ENCODE measurements at regions not wholly inside any gene's neighbourhood (a gene's known extent, or its start where the extent isn't known, plus 50 kb on each side); places are given as distances from the start of the nearest gene placed in this dataset.
"Not testable (repeated sequence)": the region's sequence is repeated elsewhere in the genome, so short reads cannot be mapped to it uniquely, and the experiment has no call there.

DNA sequence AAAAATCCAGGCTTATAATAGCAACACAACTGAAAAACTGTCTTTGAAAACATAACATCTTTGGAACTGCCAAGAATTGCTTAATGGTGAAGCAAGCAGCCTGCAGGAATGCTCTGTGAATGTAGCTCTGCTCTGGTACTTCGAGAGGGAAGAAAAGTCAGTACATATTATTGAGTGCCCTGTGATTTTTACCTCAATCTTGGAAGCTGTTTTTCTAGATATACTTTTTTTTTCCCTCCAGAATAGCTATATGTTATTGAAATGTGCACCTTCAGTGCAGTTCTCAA, 508.1 kb downstream of the PCNX1 start:
- no peaks in the 10 kb centered on the region for H3K9me3 ChIP-seq (ENCODE audit: control insufficient read depth, low read length, poor library complexity, severe bottlenecking)
- no peak for DNase-seq
- Mint-ChIP-seq H3K4me3 (no peak overlapping the region), H3K36me3 (ENCODE audit: low read depth) (no peaks in the 10 kb centered on the region), H3K27me3 (no peaks in the 10 kb centered on the region), H3K4me1 (peaks cover 6% of the 10 kb centered on the region), H3K27ac (no peak overlapping the region)
- no peak for ATAC-seq

DNA sequence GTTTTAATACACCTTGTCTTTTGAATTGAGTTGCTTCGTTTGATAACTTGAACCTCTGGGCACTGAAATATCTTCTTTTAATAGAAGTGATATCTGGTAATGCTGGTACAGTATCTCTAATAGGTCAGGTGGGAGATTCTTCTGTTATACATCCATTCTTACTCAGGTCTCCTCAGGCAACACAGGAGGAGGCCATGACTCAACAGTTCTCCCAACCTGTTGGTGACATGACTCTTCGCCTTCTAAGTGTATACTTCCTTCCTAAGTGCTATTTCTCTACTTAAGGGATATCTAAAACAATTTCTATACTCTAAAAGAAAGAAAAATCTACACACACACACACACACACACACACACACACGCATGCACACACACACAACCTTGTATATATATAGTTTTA, 509.1 kb downstream of the PCNX1 start:
- peaks cover 3% of the 10 kb centered on the region for H3K4me1 Mint-ChIP-seq
- no peaks in the 10 kb centered on the region for H3K27me3 Mint-ChIP-seq
- DNase-seq: no peak
- H3K27ac Mint-ChIP-seq: no peak overlapping the region
- H3K9me3 ChIP-seq (ENCODE audit: control insufficient read depth, low read length, poor library complexity, severe bottlenecking): no peaks in the 10 kb centered on the region
- H3K4me3 Mint-ChIP-seq: no peak overlapping the region
- H3K36me3 Mint-ChIP-seq (ENCODE audit: low read depth): no peaks in the 10 kb centered on the region
- ATAC-seq: no peak

DNA sequence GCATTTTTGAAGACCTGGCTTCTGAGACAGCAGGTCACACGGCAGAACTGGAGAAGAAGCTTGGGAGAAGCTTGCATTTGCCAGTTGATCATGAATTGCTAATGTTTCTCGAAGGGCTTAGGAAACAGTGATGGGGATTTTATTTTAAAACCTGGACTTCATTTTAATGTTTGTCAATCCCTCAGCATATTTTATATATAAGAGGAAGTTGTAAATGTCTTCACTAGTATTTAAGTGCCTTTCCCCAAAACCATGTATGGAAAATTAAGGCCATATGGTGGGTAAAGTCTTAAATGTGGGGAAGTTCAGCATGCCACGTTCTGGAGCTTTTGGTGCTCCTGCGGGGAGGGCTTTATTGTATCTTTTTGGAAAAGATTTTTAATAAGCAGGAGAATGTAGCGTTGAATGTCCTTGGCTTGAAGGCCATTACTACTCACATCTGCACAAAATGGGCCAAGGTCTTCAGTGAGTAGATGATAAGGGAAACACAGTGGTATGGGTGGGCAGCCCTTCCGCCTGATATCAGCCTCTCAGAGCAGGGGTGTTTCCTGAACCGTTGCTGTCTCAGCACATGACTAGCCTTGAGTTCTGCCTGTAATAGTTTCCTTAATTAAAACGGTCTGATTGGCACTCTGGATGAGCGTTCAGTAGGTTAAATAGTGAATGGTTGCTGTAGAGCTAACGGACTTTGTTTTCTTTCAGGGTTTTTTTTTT, 511.4 kb downstream of the PCNX1 start:
- Mint-ChIP-seq H3K36me3 (ENCODE audit: low read depth) (peaks cover 2% of the 10 kb centered on the region), H3K27ac (no peak overlapping the region)
- no peak for ATAC-seq

DNA sequence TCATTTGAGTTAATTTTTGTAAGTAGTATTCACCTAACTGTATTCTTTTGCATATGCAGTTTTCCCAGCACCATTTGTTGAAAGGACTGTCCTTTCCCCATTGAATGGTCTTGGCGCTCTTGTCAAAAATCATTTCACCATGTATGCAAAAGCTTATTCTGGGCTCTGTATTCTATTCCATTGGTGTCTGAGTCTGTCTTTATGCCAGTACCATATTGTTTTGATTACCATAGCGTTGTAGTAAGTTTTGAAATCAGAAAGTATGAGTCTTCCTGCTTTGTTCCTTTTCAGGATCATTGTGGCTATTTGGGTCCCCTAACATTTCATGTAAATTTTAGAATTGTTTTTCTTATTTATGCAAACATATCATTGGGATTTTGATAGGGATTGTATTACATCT, 508.7 kb upstream of the RGS6 start:
- no peaks in the 10 kb centered on the region for H3K9me3 ChIP-seq (ENCODE audit: control insufficient read depth, low read length, poor library complexity, severe bottlenecking)
- Mint-ChIP-seq H3K27me3 (no peaks in the 10 kb centered on the region), H3K36me3 (ENCODE audit: low read depth) (peaks cover 4% of the 10 kb centered on the region), H3K4me1 (no peaks in the 10 kb centered on the region), H3K4me3 (no peak overlapping the region), H3K27ac (no peak overlapping the region)
- no peak for ATAC-seq
- no peak for DNase-seq

More for the DNA sequence above, 511.4 kb downstream of the PCNX1 start:
- no peaks in the 10 kb centered on the region for H3K27me3 Mint-ChIP-seq
- no peaks in the 10 kb centered on the region for H3K4me1 Mint-ChIP-seq
- H3K9me3 ChIP-seq (ENCODE audit: control insufficient read depth, low read length, poor library complexity, severe bottlenecking): no peaks in the 10 kb centered on the region
- DNase-seq: no peak
- H3K4me3 Mint-ChIP-seq: no peak overlapping the region

DNA sequence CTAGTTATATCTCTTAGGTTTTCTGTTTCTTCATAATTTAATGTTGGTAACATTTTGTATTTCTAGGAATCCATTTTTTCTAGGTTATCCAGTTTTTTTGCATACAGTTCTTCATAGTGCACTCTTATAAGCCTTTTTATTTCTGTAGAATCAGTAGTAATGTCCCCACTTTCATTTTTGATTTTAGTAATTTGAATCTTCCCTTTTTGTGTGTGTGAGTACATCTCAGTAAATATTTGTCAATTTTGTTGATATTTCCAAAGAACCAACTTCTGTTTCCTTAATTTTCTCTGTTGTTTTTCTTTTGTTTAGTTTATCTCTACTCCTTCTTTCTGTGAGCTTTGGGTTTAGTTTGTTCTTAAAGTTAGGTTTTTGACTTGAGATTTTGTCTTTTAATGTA, 507.3 kb upstream of the RGS6 start:
- Mint-ChIP-seq H3K27me3 (no peaks in the 10 kb centered on the region), H3K27ac (no peak overlapping the region), H3K4me1 (peaks cover 4% of the 10 kb centered on the region), H3K4me3 (no peak overlapping the region), H3K36me3 (ENCODE audit: low read depth) (peaks cover 4% of the 10 kb centered on the region)
- H3K9me3 ChIP-seq (ENCODE audit: control insufficient read depth, low read length, poor library complexity, severe bottlenecking): no peaks in the 10 kb centered on the region
- no peak for DNase-seq
- ATAC-seq: no peak

DNA sequence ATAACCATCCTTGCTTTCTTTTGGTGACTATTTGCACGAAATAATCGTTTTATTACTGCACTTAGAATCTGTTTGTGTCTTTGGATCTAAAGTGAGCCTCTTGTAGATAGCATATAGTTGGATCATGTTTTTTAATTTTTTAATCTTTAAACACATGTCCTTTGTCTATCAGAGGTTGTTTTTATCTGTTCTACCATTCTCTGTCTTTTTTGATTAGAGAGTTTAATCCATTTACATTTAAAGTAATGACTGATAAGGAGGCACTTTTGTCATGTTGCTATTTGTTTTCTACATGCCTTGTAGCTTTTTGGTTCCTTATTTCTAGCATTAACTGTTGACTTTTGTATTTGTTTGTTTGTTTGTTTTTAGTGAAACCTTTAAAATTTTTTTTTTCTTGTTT, 506.2 kb upstream of the RGS6 start:
- Mint-ChIP-seq H3K27me3 (no peaks in the 10 kb centered on the region), H3K36me3 (ENCODE audit: low read depth) (peaks cover 4% of the 10 kb centered on the region), H3K27ac (no peak overlapping the region), H3K4me3 (no peak overlapping the region), H3K4me1 (peaks cover 8% of the 10 kb centered on the region)
- no peak for DNase-seq
- H3K9me3 ChIP-seq (ENCODE audit: control insufficient read depth, low read length, poor library complexity, severe bottlenecking): no peaks in the 10 kb centered on the region
- no peak for ATAC-seq

DNA sequence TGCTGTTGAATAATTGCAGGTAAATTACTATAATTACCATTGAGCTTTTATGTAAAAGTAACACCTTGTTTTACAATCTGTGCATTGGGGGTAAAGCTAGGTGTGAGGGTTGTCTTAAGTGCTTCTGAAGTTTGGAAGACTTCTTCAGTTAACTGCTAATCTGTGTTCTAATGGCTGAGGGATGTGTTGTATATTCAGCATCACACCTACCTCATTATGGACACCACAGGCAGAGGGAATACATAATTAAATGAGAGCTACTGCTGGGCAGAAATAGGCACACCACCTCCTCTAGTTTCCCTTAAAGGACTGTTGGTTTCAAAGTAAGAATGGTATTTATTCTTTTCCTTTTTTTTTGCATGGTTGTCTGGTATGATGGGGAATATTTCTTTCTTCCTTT, 502.3 kb upstream of the RGS6 start:
- Mint-ChIP-seq H3K36me3 (ENCODE audit: low read depth) (peaks cover 2% of the 10 kb centered on the region), H3K27ac (no peak overlapping the region), H3K4me1 (peaks cover 18% of the 10 kb centered on the region), H3K4me3 (no peak overlapping the region), H3K27me3 (no peaks in the 10 kb centered on the region)
- H3K9me3 ChIP-seq (ENCODE audit: control insufficient read depth, low read length, poor library complexity, severe bottlenecking): no peaks in the 10 kb centered on the region
- ATAC-seq: no peak
- no peak for DNase-seq

DNA sequence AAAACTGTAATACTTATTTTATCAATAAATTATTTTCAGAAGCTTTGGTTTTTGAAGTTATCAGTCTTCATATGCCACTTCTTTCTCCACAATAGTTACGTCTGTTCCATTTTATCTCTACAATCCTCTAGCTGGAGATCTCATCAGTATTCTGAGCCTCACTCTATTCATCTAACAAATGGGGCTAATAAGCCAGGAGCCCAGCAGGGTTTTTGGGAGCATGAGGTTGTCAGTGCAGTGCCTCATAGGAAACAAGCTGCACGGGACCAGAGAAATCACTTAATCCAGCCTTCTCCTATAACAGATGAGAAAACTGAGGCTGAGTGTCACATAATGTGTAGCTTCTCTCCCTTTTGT, 501.9 kb upstream of the RGS6 start:
- DNase-seq: no peak
- no peaks in the 10 kb centered on the region for H3K9me3 ChIP-seq (ENCODE audit: control insufficient read depth, low read length, poor library complexity, severe bottlenecking)
- Mint-ChIP-seq H3K4me1 (peaks cover 18% of the 10 kb centered on the region), H3K27ac (no peak overlapping the region), H3K27me3 (no peaks in the 10 kb centered on the region), H3K36me3 (ENCODE audit: low read depth) (no peaks in the 10 kb centered on the region), H3K4me3 (no peak overlapping the region)
- ATAC-seq: no peak

DNA sequence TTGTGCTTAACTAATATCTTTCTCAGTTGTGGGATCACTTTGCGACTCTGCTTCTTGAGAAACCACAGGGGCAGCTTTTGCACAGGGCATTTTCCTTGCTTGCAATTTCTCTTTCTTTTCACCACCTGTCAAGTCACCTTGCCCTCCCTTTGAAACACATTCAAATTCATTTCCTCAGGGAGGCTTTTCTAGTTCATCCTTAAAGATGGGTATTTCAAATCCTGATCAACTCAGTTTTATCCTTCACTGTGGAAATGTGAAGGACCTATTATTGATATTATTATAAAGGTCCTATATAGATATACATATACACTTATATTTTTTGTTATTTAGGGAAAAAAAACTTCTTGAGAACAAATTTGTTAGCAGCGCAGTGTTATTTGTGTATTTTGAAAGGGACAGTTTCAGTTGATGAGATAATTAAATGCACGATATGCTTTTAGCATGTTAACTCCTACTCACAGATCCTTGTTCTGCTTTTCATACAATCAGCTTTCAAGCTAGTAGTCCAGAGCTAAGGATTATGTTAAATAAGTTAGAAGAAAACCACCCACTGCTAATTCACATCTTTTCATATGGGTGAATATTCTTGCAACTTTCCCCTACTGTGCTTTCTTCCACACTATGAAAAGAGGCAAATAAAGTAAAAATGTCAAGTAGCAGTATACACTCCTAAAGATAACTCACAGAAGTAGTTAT, 501.4 kb upstream of the RGS6 start:
- H3K36me3 Mint-ChIP-seq (ENCODE audit: low read depth): no peaks in the 10 kb centered on the region
- no peak overlapping the region for H3K4me3 Mint-ChIP-seq
- DNase-seq (no peak), ATAC-seq (no peak)
- peaks cover 18% of the 10 kb centered on the region for H3K4me1 Mint-ChIP-seq
- H3K27ac Mint-ChIP-seq: no peak overlapping the region
- H3K27me3 Mint-ChIP-seq: no peaks in the 10 kb centered on the region
- no peaks in the 10 kb centered on the region for H3K9me3 ChIP-seq (ENCODE audit: control insufficient read depth, low read length, poor library complexity, severe bottlenecking)

DNA sequence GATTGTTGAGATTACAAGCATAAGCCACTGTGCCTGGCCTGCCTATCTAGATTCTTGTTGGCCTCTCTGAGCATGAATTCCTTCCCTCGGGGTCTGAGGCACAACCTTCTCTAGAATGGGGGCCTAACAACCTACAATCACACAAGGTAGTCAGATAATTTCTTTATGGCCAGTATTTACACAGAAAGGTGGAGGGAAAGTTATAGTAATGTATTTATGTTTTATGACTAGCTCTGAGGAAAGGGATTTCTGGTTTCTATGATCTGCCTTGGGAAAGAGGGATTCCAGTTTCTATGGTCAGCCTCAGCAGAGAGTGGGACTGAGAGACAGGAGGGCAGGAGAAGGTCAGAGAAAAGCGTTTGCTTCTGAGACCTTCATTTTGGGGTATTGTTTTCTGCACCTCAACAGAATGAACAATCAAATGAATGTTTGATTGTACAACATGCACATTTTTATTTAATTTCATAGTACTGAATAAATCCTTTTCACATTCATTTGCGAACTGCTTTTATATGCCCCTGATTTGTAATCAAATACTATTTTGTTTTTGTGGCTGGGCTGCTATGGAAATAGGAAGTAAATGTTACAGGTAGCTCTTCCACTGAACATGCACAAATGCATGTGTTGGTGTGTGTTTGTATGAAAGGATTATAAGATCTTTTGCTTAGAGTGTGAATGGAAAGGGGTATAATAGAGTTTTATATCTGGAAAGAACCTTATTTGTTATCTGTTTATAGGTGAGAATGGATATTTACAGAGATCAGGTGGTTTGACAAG, 499.7 kb upstream of the RGS6 start:
- ATAC-seq (peak; percentile 25), DNase-seq (no peak)
- Mint-ChIP-seq H3K4me3 (no peak overlapping the region), H3K4me1 (peaks cover 18% of the 10 kb centered on the region), H3K27me3 (no peaks in the 10 kb centered on the region), H3K27ac (peak overlapping the region; percentile 78), H3K36me3 (ENCODE audit: low read depth) (no peaks in the 10 kb centered on the region)
- no peaks in the 10 kb centered on the region for H3K9me3 ChIP-seq (ENCODE audit: control insufficient read depth, low read length, poor library complexity, severe bottlenecking)

DNA sequence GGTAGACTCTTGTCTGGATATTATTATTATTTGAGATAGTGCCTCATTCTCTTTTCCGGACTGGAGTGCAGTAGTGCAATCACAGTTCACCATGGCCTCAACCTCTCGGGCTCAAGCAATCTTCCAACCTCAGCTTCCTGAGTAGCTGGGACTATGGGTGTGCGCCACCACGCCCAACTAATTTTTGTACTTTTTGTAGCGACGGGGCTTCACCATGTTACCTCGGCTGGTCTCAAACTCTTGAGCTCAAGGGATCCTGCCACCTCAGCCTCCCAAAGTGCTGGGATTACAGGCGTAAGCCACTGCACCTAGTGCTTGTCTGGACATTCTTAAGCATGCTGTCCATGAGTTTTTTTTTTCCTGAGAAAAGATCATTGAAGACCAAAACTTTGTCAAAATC, 498.9 kb upstream of the RGS6 start:
- H3K4me1 Mint-ChIP-seq: peaks cover 23% of the 10 kb centered on the region
- H3K36me3 Mint-ChIP-seq (ENCODE audit: low read depth): peaks cover 4% of the 10 kb centered on the region
- DNase-seq (no peak), ATAC-seq (no peak)
- H3K4me3 Mint-ChIP-seq: no peak overlapping the region
- H3K27ac Mint-ChIP-seq: peak overlapping the region; percentile 78
- H3K9me3 ChIP-seq (ENCODE audit: control insufficient read depth, low read length, poor library complexity, severe bottlenecking): no peaks in the 10 kb centered on the region
- no peaks in the 10 kb centered on the region for H3K27me3 Mint-ChIP-seq

DNA sequence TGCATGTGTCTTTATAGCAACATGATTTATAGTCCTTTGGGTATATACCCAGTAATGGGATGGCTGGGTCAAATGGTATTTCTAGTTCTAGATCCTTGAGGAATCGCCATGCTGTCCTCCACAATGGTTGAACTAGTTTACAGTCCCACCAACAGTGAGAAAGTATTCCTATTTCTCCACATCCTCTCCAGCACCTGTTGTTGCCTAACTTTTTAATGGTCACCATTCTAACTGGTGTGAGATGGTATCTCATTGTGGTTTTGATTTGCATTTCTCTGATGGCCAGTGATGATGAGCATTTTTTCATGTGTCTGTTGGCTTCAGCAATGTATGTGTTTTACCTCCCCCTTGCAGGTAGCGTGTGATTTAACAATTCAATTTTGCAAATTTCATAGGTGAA, 496.6 kb upstream of the RGS6 start:
- Mint-ChIP-seq H3K27ac (peak overlapping the region; percentile 45), H3K36me3 (ENCODE audit: low read depth) (peaks cover 10% of the 10 kb centered on the region), H3K4me1 (peaks cover 23% of the 10 kb centered on the region)
- not testable (repeated sequence) for DNase-seq; H3K9me3 ChIP-seq (ENCODE audit: control insufficient read depth, low read length, poor library complexity, severe bottlenecking); H3K27me3 Mint-ChIP-seq; H3K4me3 Mint-ChIP-seq; ATAC-seq

DNA sequence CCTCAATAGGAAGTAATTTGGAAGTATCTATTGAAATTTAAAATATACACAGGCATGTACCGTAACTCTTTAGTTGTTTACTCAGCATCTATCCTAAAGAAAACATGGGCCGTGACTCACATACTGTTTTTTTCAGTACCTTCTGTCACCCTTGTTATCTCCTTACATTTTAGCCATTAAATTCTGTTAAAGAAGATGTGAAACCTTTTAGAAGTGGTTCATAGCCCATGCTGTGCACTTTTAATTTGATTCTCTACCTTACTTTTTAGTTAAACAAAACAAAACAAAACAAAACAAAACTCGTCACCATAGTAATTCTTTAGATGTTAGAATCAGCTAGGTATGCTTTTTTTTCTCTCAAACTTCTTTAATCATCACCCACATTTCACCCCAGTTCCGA, 494.4 kb upstream of the RGS6 start:
- H3K4me3 Mint-ChIP-seq: peak overlapping the region; percentile 70
- no peak for DNase-seq

More for the DNA sequence above, 494.4 kb upstream of the RGS6 start:
- no peaks in the 10 kb centered on the region for H3K27me3 Mint-ChIP-seq
- H3K27ac Mint-ChIP-seq: peak overlapping the region; percentile 89
- H3K4me1 Mint-ChIP-seq: peaks cover 18% of the 10 kb centered on the region
- peak; percentile 72 for ATAC-seq
- H3K36me3 Mint-ChIP-seq (ENCODE audit: low read depth): peaks cover 10% of the 10 kb centered on the region
- H3K9me3 ChIP-seq (ENCODE audit: control insufficient read depth, low read length, poor library complexity, severe bottlenecking): no peaks in the 10 kb centered on the region
